Right lobe of liver (tissue), 6 donors: ENCODE measurements at regions not wholly inside any gene's neighbourhood (a gene's known extent, or its start where the extent isn't known, plus 50 kb on each side); places are given as distances from the start of the nearest gene placed in this dataset.
"Not testable (repeated sequence)": the region's sequence is repeated elsewhere in the genome, so short reads cannot be mapped to it uniquely, and the experiment has no call there.

ENCODE experiments used
- ATAC-seq, 4 donors: fragments of 200-7000 bp; cut with Tn5 transposase; one replicate each; pipeline ENCODE4 v1.9.1; 2020; ENCODE audit warnings: mild to moderate bottlenecking in 4 of 4, moderate library complexity in 4 of 4
- DNase-seq, 3 donors: peaks; one replicate each; pipeline ENCODE4 v3.0.0-alpha.2; 2020
- H3K27ac ChIP-seq, 3 donors: fragments of 200-600 bp; one replicate each; pipeline ENCODE4 v1.8.0; 2022
- H3K27me3 ChIP-seq, 2 donors: fragments of 200-600 bp; one replicate each; pipeline ENCODE4 v1.8.0; 2022
- H3K36me3 ChIP-seq, 4 donors: fragments of 200-600 bp; sonication (generic) in 1 of 4; one replicate each; pipeline versions ENCODE4 v1.5.1 to v1.8.0; 2017 to 2022; ENCODE audit warnings: control low read depth in 1 of 4
- H3K4me1 ChIP-seq, 4 donors: fragments of 200-600 bp; sonication (generic) in 1 of 4; one replicate each; pipeline versions ENCODE4 v1.5.1 to v1.8.0; 2017 to 2022; ENCODE audit warnings: control low read depth in 1 of 4
- H3K4me3 ChIP-seq, 3 donors: fragments of 200-600 bp; one replicate each; pipeline ENCODE4 v1.8.0; 2022
- H3K9me3 ChIP-seq, 4 donors: fragments of 200-600 bp; sonication (generic) in 1 of 4; one replicate each; pipeline versions ENCODE4 v1.5.1 to v1.8.0; 2017 to 2022; ENCODE audit warnings: control low read depth in 1 of 4
- POLR2A ChIP-seq: fragments of 450-650 bp; IDR thresholded peaks from one replicate; pipeline ENCODE4 v1.6.1; 2017; ENCODE audit warnings: antibody characterized with exemption, mild to moderate bottlenecking
- WGBS: methylation state at CpG from one replicate; pipeline ENCODE4 v1.1.6; 2018; ENCODE audit warnings: low coverage, low lambda C conversion rate; ENCODE audit not compliant: insufficient coverage; ENCODE audit errors: missing lambda C conversion rate; 5-methylcytosine and 5-hydroxymethylcytosine counted together
- intact Hi-C, 2 donors: fragments of 100-400 bp; cut with DNase I; formaldehyde crosslinking; loops; one replicate each; pipeline versions ENCODE4 v1.11.2 to v1.14.1; 2022
- TF ChIP-seq, protein P1 (sequence below), 4 donors: fragments of 200-600 bp in 3 of 4; fragments of 450-650 bp in 1 of 4; IDR thresholded peaks; one replicate each; pipeline versions ENCODE4 v1.5.1 to v1.8.0; 2016 to 2022; ENCODE audit warnings: antibody characterized with exemption in 4 of 4, mild to moderate bottlenecking in 2 of 4
- donor health status: DM: no; HTN: yes; CAD: no.
- donor health status: DM: no; HTN: no; CAD: no.
- donor health status: DM: no; HTN: no; CAD: no.
- donor health status: DM: no; HTN: yes; CAD: no.
- donor health status: DM: no; HTN: yes; CAD: no.

DNA sequence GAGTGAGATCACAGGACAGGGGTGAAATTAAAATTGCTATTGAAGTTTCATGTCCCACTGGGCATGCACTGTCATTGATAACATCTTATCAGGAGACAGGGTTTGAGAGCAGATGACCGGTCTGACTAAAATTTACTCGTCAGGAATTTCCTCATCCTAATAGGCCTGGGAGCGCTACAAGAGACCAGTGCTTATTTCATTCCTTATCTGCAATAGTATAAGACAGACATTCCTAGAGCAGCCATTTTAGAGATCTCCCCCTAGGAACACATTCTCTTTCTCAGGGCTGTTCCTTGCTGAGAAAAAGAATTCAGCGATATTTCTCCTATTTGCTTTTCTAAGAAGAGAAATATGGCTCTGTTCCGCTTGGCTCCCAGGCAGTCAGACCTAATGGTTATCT, 181.4 kb upstream of the ETV3 start:
- Histone ChIP-seq H3K36me3 (no peaks in the 10 kb centered on the region), H3K4me3 (no peak overlapping the region), H3K27ac (no peak overlapping the region), H3K4me1 (no peaks in the 10 kb centered on the region), H3K27me3 (no peaks in the 10 kb centered on the region), H3K9me3 (no peaks in the 10 kb centered on the region)
- intact Hi-C loops, result no loop called here
- DNase-seq (no peak), ATAC-seq (no peak)
- TF ChIP-seq, protein P1, sequence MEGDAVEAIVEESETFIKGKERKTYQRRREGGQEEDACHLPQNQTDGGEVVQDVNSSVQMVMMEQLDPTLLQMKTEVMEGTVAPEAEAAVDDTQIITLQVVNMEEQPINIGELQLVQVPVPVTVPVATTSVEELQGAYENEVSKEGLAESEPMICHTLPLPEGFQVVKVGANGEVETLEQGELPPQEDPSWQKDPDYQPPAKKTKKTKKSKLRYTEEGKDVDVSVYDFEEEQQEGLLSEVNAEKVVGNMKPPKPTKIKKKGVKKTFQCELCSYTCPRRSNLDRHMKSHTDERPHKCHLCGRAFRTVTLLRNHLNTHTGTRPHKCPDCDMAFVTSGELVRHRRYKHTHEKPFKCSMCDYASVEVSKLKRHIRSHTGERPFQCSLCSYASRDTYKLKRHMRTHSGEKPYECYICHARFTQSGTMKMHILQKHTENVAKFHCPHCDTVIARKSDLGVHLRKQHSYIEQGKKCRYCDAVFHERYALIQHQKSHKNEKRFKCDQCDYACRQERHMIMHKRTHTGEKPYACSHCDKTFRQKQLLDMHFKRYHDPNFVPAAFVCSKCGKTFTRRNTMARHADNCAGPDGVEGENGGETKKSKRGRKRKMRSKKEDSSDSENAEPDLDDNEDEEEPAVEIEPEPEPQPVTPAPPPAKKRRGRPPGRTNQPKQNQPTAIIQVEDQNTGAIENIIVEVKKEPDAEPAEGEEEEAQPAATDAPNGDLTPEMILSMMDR (IDR thresholded peaks at IDR 0.05), result no peak
- TF ChIP-seq POLR2A, result no peak
- WGBS, result 90% methylated on average over 4 of the region's 5 CpGs

DNA sequence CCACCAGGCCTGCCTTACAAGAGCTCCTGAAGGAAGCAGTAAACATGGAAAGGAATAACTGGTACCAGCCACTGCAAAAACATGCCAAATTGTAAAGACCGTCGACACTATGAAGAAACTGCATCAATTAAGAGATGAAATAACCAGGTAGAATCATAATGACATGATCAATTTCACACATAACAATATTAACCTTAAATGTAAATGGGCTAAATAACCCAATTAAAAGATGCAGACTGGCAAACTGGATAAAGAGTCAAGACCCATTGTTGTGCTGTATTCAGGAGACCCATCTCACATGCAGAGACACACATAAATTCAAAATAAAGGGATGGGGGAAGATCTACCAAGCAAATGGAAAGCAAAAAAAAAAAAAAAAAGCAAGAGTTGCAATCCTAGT, 179.0 kb upstream of the ETV3 start:
- H3K36me3 ChIP-seq, H3K27me3 ChIP-seq, H3K4me3 ChIP-seq, ATAC-seq, H3K9me3 ChIP-seq, intact Hi-C loops, DNase-seq, H3K27ac ChIP-seq: not testable (repeated sequence)
- H3K4me1 ChIP-seq, result peaks cover 0 to 16% (median 4%) of the 10 kb centered on the region in 4 donors
- WGBS, result 80% methylated on average over 2 of the region's 2 CpGs

DNA sequence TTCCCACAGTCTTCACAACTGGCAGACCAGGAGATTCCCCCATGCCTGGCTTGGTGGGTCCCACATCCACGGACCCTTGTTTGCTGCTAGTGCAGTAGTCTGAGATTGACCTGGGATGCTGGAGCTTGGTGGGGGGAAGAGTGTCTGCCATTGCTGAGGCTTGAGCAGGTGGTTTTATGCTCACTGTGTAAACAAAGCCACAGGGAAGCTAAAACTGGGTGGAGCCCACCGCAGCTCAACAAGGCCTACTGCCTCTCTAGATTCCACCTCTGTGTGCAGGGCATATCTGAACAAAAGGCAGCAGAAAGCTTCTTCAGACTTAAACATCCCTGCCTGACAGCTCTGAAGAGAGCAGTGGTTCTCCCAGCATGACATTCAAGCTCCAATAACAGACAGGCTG, 177.3 kb upstream of the ETV3 start:
- ATAC-seq, result no peak
- Histone ChIP-seq H3K9me3 (no peaks in the 10 kb centered on the region), H3K4me1 (peaks cover 0 to 23% (median 7%) of the 10 kb centered on the region in 4 donors), H3K4me3 (no peak overlapping the region), H3K36me3 (no peaks in the 10 kb centered on the region), H3K27me3 (no peaks in the 10 kb centered on the region), H3K27ac (no peak overlapping the region)
- no CpG with 5 or more reads among the region's 2 CpGs for WGBS
- intact Hi-C loops, result no loop called here
- no peak for DNase-seq
- TF ChIP-seq, protein P1 (IDR thresholded peaks at IDR 0.05), result no peak
- no peak for TF ChIP-seq POLR2A

DNA sequence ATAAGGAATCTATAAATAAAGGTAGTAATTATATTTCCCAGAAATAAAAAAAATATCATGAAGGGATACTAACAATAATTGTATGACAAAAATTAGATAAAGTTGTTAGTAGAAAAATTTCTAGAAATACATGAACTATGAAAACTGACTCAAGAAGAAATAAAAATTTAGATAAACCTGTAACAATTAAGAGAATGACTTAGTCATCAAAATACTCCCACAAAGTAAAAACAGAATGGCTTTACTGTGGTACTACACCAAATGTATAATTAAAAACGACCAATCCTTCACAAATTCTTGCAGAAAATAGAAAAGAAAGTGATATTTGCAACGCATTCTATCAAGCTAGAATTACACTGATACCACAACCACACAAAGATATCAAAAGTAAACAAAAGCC, 176.2 kb upstream of the ETV3 start:
- TF ChIP-seq POLR2A, result no peak
- TF ChIP-seq, protein P1 (IDR thresholded peaks at IDR 0.05), result no peak
- intact Hi-C loops, result no loop called here
- H3K36me3 ChIP-seq, result no peaks in the 10 kb centered on the region
- DNase-seq (no peak), ATAC-seq (no peak)
- no peak overlapping the region for H3K27ac ChIP-seq
- peaks cover 0 to 23% (median 7%) of the 10 kb centered on the region in 4 donors for H3K4me1 ChIP-seq
- no peaks in the 10 kb centered on the region for H3K9me3 ChIP-seq
- 54% methylated on average over 2 of the region's 2 CpGs for WGBS
- no peak overlapping the region for H3K4me3 ChIP-seq
- H3K27me3 ChIP-seq, result no peaks in the 10 kb centered on the region

DNA sequence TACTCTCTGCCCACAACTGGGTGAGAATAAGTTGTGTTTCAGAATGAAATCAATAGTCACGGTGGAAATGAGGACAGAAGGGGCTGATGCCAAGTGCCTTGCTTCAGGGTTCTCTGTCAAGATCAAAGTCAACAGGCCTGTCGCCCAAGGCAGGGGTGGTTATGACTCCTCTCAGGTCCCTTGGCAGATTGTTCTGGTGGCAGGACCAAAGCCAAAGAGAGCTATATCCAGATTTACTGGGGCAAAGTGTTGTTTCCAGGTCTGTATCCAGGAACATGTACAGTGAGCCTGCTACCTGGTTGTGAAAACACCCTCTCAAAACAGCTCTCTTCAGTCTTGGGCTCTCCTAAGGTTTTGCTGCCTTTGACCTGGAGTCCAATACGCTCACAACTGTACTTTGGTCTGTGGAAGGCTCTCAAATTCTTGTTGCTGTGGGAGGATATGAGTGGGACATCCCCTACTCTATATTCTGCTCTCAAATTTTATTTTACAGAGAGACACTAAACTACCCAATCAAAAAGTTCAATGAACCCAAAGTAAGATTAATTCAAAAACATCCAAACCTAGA, 175.1 kb upstream of the ETV3 start:
- no peak overlapping the region for H3K4me3 ChIP-seq
- intact Hi-C loops, result no loop called here
- H3K36me3 ChIP-seq, result no peaks in the 10 kb centered on the region
- DNase-seq (peak; percentile 34 to 92 (median 82)), ATAC-seq (peak; percentile 89 to 96 (median 93))
- no peaks in the 10 kb centered on the region for H3K9me3 ChIP-seq
- TF ChIP-seq, protein P1 (IDR thresholded peaks at IDR 0.05), result no peak
- no peak for TF ChIP-seq POLR2A
- H3K27me3 ChIP-seq, result no peaks in the 10 kb centered on the region
- peak overlapping the region in 1 of 3 donors; percentile 41 for H3K27ac ChIP-seq
- H3K4me1 ChIP-seq, result peaks cover 0 to 23% (median 7%) of the 10 kb centered on the region in 4 donors
- WGBS, result 15% methylated on average over 2 of the region's 3 CpGs
